NCI-H146 treated with DMSO at 0.1 percent for 48 hours (cell line): ENCODE measurements at regions not wholly inside any gene's neighbourhood (a gene's known extent, or its start where the extent isn't known, plus 50 kb on each side); places are given as distances from the start of the nearest gene placed in this dataset.
"Not testable (repeated sequence)": the region's sequence is repeated elsewhere in the genome, so short reads cannot be mapped to it uniquely, and the experiment has no call there.

ENCODE experiments used
- DNase-seq: peaks from one replicate; lab custom pipeline; 2025; ENCODE audit not compliant: unreplicated experiment; lab: John Stamatoyannopoulos, UW

- DNase-seq = no peak
These were observed 156.2 kb upstream of the JARID2 start for GRCh38 chr6:15089569-15090144.

GRCh38 chr6:15090145-15090579, 155.7 kb upstream of the JARID2 start:
- no peak for DNase-seq

DNA sequence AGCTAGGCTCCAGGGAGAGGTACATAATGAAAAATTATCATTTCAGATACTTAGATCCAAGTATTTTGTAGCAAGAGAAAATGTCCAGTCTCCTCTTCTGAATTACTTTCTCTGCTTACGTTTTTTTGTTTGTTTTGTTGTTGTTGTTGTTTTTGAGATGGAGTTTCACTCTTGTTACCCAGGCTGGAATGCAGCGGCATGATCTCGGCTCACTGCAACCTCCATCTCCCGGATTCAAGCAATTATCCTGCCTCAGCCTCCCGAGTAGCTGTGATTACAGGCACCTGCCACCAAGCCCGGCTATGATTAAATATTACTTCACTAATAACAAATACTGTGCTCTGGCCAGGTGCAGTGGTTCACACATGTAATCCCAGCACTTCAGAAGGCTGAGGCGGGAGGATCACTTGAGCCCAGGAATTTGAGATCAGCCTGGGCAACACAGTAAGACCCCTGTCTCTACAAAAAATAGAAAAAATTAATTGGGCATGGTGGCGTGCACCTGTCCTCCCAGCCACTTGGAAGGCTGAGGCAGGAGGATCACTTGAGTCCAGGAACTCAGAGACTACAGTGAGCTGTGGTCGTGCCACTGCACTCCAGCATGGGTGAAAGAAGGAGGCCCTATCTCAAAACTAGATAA, 155.0 kb upstream of the JARID2 start:
- DNase-seq = no peak

DNA sequence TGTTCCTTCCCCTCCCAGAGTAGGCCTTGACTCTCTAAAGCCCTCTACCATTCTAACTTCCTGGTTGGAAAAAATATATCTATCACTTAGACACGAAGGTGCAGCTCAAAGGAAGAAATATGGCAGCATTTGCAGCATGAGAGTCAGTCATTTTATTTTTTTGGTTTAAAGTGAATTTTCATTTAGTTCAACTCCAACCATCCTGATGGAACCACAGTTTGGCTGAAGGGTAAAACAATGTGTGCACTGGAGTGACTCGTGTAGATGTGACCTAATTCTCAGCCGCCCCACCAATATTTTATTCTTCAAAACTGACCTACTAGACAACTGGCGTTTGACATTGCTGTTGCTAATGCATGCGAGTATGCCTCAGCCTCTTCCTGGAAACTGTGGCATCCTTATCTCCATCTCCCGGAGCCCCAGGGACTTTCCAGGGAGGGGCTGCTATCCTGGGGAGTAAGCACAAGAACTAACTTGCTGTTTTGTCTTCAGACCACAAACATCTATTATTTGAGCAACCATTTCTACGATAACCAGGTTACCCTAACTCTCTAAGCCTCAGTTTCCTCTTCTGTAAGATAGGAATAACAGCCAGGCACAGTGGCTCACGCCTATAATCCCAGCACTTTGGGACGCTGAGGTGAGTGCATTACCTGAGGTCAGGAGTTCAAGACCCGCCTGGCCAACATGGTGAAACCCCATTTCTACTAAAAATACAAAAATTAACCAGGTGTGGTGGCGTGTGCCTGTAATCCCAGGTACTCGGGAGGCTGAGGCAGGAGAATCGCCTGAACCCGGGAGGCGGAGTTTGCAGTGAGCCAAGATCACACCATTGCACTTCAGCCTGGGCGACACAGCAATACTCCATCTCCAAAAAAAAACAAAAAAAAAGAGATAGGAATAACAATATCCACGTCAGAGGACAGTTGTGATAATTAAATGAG, 148.7 kb upstream of the JARID2 start:
- no peak for DNase-seq

DNA sequence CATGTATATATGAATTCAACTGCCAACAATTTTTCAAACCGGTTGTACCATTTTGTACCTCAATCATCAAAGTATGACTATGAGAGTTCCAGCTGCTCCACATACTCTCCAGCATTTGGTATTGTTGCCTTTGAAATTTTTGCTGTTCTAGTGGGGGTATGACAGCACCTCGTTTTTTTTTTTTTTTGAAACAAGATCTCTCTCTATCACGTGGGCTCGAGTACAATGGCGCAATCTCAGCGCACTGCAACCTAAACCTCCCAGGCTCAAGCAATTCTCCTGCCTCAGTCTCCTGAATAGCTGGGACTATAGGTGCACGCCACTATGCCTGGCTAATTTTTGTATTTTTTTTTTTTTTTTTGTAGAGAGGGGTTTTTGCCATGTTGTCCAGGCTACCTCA, 144.7 kb upstream of the JARID2 start:
- DNase-seq = no peak

DNA sequence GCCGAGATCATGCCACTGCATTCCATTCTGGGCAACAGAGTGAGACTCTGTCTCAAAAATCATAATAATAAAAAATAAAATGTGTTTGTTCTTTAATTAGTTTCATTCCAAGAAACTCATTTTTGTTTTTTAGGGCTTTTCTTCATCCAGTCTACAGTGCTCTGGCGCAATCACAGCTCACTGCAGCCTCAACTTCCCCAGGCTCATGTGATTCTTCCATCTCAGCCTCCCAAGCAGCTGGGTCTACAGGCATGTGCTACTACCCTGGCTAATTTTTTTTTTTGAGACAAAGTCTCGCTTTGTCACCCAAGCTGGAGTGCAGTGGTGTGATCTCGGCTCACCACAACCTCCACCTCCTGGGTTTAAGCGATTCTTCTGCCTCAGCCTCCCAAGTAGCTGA, 143.6 kb upstream of the JARID2 start:
- DNase-seq = no peak

DNA sequence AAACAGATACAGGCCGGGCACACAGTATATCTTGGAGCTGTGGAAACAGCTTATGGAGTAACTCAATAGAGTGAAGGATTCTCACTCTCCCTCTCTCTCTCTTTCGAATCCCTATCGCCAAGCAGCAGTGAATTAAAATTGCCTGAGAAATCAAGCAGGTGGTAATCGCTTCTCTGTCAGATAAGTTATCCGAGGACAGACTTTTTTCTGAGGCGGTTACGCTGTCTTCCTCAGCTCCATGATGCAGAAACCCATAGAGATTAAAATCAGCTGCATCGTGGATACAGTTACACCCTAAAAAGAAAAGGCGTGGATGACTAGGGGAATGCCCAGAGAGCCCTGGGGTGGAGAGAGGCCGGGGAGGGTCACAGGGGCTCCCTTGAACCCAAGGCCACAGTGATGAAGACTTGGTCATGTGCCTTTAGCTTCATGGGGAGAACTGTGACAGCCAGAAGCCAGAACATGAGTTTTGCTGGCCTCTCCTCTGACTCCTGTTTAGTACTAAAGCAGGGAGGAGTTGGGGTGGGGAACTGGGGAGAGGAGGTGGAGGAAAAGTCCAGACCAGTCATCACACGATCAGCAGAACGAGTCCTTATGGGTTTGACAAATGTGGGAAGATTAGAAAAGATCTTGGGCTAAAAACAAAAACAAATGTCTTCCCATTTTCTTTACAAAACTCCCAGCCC, 138.8 kb upstream of the JARID2 start:
- DNase-seq = no peak

DNA sequence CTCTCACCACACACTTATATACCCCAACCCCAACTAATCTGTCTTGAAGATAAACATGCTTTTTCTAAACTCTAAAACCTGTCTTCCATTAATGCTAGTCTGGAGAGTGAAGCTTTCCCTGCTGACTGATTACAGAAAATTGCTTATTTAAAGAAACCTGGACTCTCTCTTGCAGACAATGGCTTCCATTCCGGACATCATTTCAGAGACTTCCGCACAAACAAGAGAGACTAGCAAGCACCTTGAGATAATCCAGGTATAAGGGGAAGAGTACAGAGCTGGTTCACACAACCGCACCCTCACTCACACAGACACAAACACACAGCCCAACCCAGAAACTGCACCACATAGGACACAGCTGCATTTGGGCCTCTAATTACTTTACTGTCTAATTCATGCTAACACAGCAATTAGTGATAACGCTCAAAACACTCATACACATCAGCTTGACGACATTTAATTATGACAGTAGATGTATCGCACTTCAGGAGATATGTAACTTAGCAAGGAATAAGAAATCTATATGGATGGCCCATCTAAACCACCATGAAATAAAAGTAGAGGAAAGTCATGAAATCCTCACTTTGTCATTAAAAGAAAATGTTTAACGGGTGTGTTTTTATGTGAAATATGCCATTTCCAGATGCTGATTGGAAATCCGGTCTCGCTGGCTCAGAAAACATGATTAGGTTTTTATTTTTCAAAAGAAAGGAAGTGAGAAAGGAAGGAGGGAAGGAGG, 138.1 kb upstream of the JARID2 start:
- no peak for DNase-seq

DNA sequence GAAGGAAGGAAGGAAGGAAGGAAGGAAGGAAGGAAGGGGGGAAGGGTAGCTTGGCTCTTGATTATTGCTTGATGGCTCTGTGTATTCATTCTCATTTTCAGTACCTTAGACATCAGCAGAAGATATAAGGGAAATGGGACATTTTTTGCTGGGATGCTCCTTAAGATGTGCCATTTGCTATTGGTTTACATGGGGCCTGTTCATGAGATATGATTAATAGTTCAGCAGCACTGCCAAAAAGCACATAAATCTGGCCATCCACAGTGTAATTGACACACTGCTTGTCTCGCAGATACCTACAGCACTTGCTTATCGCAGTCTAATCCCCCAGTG, 137.5 kb upstream of the JARID2 start:
- no peak for DNase-seq

DNA sequence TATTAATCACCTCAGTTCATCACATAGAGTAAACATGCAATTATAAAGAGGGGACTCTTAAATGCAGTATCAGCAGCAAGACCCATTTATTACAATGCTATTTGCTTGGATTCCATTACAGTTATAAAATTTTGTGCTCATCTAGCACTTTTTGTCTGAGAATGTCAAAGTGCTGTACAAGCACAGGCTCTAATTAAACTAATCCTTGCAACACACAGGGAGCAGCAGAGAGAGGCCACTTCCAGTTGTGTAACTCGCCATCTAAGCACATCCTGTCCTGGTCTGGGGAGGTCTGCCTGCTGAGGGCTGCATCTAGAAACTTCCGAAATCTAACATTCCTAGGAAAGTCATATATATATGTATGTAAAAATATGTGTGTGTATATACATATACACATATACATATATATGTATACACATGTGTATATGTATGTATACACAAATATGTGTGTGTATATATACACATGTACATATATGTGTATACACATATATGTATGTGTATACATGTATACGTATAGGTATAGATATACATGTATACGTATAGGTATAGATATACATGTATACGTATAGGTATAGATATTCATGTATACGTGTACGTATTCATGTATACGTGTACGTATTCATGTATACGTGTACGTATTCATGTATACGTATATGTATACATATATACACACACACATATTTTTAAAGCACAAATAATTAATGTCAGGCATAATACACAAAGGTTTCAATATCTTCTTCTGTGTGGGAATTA, 136.4 kb upstream of the JARID2 start:
- no peak for DNase-seq

- DNase-seq = no peak
These were observed 135.0 kb upstream of the JARID2 start for GRCh38 chr6:15110726-15111354.

- DNase-seq = not testable (repeated sequence)
These were observed 134.3 kb upstream of the JARID2 start for GRCh38 chr6:15111576-15111975.

- DNase-seq = no peak
These were observed 132.3 kb upstream of the JARID2 start for GRCh38 chr6:15113587-15113986.

GRCh38 chr6:15114061-15114460, 131.8 kb upstream of the JARID2 start:
- DNase-seq = no peak

- DNase-seq = no peak
These were observed 129.0 kb upstream of the JARID2 start for GRCh38 chr6:15116889-15117288.

- DNase-seq = no peak
These were observed 124.4 kb upstream of the JARID2 start for GRCh38 chr6:15121443-15121842.

- no peak for DNase-seq
These were observed 123.8 kb upstream of the JARID2 start for GRCh38 chr6:15121977-15122550.

- no peak for DNase-seq
These were observed 116.0 kb upstream of the JARID2 start for GRCh38 chr6:15129887-15130286.

DNA sequence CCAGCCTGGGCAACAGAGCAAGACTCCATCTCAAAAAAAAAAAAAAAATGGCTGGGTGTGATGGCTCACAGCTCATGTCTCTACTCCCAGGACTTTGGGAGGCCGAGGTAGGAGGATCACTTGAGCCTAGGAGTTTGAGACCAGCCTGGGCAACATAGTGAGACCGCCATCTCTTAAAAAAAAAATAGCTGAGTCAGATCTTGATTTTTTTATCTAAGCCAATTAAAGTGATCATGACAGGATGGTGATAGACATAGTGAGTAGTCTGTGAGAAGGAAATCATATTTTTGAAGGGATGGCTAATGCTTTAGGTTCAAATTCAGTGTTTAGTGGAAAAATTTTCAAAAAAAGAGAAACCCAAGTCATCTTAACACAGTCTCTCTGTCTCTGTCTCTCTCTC, 114.6 kb upstream of the JARID2 start:
- DNase-seq = no peak
